GM19468 (cell line): ENCODE measurements at regions not wholly inside any gene's neighbourhood (a gene's known extent, or its start where the extent isn't known, plus 50 kb on each side); places are given as distances from the start of the nearest gene placed in this dataset.

ENCODE experiments used
- ATAC-seq: cut with Tn5 transposase; IDR thresholded peaks from one replicate; pipeline ENCODE4 v1.9.1; 2021; ENCODE audit warnings: mild to moderate bottlenecking, moderate library complexity, moderate number of reproducible peaks; ENCODE audit not compliant: unreplicated experiment; ENCODE audit errors: extremely low read depth

GRCh38 chr2:16154501-16155280 lies 214.3 kb downstream of the MYCN start:
- ATAC-seq, result no peak

GRCh38 chr2:16154061-16154460 lies 213.7 kb downstream of the MYCN start:
- ATAC-seq, result no peak

GRCh38 chr2:16153754-16154035 lies 213.3 kb downstream of the MYCN start:
- no peak for ATAC-seq

GRCh38 chr2:16152928-16153753 lies 212.8 kb downstream of the MYCN start:
- ATAC-seq, result no peak

- ATAC-seq, result no peak
Observed at GRCh38 chr2:16152071-16152927, 211.9 kb downstream of the MYCN start.

GRCh38 chr2:16151651-16152050 lies 211.3 kb downstream of the MYCN start:
- no peak for ATAC-seq

GRCh38 chr2:16151281-16151570 lies 210.9 kb downstream of the MYCN start:
- ATAC-seq, result no peak

- ATAC-seq, result no peak
Observed at GRCh38 chr2:16150456-16151280, 210.3 kb downstream of the MYCN start.

GRCh38 chr2:16149349-16150243 lies 209.2 kb downstream of the MYCN start:
- no peak for ATAC-seq

- no peak for ATAC-seq
Observed at GRCh38 chr2:16148632-16149348, 208.4 kb downstream of the MYCN start.

GRCh38 chr2:16142383-16143361 lies 202.3 kb downstream of the MYCN start:
- ATAC-seq, result no peak

- ATAC-seq, result no peak
Observed at GRCh38 chr2:16141641-16141921, 201.2 kb downstream of the MYCN start.

- no peak for ATAC-seq
Observed at GRCh38 chr2:16140771-16141640, 200.7 kb downstream of the MYCN start.

- ATAC-seq, result no peak
Observed at GRCh38 chr2:16139663-16140615, 199.6 kb downstream of the MYCN start.

- no peak for ATAC-seq
Observed at GRCh38 chr2:16138811-16139662, 198.7 kb downstream of the MYCN start.
